Pulmonary artery endothelial cell (primary cell): ENCODE measurements at regions not wholly inside any gene's neighbourhood (a gene's known extent, or its start where the extent isn't known, plus 50 kb on each side); places are given as distances from the start of the nearest gene placed in this dataset.

Experiments
- DNase-seq: peaks from one replicate; pipeline ENCODE4 v3.0.0-alpha.2; 2011; ENCODE audit warnings: low read depth, low spot score

DNA sequence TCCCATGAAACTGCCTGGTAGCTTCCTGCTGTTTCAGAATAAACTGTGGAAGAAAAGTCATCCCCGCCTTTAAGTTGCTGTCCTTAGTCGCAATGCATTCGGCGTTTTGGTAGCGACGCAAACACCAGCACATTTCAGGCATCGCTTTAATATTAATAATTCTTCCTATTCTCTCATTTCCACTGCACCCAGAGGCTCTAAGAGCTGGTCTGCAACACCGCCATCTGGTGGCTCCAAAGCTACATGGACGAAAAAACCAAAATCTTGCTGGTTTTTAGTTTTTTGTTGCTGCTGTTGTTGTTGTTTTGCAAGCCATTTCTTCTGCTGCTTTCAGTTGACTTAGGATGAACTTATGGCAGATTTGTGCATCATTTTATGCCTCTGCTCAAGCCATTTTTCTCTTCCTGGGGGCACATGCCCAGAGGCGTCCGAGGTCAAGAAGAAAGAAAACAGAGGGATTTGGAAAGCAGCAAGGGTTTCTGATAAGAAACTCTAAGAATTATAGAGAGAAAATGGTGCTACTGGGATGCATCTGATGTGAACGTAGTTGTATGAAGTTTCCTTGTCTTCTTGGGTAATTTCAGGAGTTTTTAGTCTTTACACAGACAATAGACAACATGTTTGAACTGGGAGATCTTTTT, 345.4 kb upstream of the KIRREL3 start:
- no peak for DNase-seq

DNA sequence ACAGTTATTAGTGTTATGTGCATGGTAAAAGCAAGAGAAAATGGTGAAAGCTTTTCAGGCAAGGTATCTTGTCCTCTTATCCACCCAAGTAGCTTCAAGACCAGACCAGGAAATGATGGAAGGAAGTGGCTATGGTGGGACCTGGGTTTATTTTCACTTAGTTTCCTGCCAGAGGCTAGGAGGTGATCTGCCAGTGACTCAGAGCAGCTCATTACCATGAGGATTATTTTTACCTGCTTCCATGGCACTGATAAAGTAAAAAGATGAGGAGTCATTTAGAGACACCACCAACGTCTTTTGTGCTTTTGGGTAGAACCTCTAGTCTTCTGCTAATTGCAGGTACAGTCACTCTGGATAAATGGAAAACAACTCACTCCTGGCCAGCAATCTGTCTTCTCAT, 339.9 kb upstream of the KIRREL3 start:
- no peak for DNase-seq

DNA sequence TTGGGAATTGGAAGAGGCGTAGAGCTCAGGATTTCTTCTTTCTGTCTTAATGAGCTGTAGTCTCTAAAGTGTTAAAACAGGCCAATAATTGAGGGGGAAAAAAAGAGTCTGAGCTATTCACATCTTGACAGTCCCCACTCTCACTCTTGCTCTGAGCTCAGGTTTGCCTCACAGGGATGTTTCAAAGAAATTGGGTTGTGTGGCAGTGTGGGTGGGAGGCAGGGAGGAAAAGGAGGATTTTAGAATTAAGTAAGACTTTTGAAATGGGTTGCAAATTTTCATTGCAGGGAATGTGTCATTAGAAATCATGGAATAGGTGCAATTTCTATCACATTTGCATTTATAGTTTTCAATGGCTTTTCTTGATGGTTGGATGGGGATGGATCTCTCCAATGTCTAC, 338.8 kb upstream of the KIRREL3 start:
- no peak for DNase-seq

DNA sequence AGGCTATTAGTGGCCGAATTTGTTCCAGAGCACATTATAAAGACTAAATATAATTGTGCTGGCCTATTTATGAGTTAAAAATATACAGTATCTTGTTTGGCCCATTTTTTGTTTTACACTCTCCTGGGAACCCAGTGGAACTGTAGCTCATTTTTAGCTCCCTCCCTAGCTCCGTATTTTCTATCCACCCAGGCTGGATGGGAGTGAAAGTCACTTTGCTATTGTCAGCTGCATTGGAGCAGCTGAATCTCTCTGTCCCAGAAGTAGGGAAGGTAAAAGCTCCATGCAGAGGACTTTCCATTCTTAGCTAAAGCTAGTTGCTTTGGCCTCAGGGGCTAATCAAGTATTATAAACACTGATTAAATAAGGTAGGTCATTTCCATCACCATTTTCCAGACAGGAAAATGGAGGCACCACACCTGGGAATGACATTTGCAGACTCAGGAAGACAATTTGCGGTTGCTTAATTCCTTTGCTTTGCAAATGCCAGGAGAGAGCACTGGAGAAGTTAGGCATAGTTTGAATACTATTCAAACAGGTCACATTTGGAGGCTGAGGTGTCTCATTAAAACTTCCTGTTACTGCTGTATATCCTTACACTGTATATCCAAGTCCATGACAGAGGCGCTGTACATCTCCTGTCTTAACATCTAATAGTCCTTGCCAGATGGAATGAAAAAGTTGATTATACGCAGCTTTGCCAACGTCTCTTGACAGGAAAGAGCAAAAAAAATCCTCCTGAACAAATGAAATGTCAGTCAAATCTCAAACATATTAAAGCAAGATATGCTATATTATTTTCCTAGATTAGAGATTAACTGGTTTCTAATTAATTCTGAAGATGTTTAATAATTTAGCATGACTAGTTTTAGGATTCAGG, 338.1 kb upstream of the KIRREL3 start:
- no peak for DNase-seq

DNA sequence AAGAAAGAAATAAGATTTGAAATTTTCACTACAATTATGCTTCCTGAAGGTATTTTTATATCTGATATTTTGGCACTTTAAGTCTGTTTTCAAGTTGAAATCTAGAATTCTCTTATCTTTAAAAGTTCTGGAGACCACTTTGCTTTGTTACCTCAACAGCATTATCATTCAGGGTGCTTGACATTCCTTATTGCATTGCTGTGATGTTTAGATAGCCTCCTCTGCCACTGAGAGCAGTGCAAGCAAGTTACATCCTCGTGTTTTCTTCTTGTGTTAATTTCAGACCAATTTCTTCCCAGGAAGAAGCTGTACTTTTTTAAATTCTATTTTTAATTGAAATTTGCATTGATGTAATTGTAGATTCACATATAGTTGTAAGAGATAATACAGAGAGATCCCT, 333.9 kb upstream of the KIRREL3 start:
- DNase-seq = no peak

DNA sequence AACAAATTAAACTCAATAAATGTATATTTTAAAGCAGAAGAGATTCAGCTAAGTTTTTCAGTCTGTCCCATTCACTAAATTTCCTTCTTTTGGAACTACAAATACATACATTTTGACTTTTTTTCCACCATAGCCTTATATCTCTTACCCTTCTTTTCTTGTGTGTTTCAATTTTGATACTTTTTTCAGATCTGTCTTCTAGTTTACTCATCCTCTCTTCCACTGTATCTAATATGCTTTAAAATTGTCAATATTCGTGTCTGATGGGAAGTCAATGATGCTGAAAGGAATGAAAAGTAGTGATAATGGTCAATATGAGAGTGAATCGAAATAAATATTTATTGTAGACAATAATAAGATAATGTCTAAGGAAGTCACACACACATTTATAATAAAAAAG, 332.3 kb upstream of the KIRREL3 start:
- DNase-seq = no peak

DNA sequence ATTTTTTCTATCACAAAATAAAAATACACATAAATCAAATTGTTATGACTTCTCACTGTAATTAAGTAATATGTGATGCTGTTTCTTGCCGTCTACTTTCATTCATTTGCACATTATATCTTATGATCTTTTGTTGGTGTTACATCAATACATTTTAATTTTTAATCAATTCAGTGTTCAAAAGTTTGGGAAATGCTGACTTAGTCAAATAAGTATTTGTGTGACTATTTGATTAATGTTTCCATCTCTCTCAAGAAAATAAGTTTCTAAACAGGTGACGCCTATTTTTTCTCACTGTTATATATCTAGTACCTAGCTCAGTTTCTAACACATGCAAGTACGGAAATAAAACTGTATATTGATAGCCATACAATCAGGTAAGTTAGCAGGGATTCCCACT, 329.5 kb upstream of the KIRREL3 start:
- no peak for DNase-seq

DNA sequence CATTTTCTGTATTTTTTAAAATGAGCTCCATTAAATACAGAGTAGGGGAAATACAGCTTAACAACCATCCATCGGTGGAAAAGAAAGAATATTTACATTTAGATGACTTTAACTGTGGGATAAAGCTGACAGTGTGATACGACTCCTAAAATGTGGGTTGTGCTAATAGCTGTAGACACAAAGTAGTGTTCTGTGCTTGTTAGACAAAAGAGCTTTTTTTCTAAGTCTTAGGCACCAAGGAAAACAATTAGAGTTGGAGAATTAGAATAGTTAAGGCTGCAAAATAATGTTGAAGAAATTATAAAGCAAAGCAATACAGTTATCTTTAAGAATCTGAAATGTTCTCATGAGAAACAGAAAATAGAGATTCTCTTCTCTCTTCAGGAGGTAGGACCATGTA, 307.7 kb upstream of the KIRREL3 start:
- DNase-seq = no peak

DNA sequence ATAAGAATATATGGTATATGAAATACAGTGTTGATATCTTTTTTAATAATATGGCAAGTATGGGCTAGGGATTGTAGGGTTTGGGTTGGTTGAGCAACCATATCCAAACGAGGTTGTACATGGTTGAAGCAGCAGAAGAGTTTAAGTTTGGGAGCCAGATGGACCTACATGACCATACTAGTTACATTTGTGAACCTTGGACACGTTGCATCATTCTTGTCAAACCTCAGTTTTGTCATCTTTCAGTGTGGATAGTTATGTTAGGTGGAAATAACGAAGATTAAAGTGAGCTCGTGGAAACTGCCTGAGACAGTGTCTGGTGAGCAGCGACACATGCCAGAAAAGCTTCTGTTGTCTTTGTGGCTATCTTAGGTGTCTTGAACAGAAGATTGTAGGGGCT, 307.1 kb upstream of the KIRREL3 start:
- DNase-seq = no peak

DNA sequence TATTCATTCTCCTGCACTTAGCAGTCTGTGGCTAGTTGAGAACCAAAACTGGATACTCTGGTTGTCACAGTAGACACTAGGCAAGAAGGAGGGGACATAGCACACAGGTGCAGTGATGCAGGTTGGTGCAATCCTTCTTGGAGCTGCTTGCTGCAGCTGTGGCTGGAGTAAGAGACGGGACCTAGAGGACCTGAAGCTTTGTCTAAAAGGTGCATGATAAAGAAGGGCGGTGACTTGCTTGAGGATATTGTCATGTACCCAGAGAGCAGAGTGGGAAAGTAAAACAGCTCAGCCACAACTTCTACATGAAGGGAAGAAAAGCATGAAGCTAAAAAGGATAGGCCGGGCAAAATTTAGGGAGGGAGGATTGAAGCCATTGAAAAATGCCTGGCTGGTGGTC, 304.1 kb upstream of the KIRREL3 start:
- no peak for DNase-seq

DNA sequence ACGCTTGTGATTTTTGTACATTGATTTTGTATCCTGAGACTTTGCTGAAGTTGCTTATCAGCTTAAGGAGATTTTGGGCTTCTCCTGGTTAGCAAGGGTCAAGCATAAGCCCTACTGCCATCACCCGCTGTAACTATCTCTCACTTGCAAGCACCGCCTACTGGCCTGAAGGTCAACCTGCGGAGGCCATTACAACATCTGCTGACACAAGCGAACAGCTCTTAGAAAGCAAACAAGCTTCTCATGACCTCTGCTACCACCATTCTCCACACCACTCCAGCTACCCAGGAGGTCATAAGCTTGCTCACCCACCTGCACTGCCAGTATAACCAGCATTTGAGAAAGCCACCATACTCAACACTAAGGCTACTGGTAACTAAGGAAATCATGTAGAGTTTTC, 288.4 kb upstream of the KIRREL3 start:
- DNase-seq = no peak

DNA sequence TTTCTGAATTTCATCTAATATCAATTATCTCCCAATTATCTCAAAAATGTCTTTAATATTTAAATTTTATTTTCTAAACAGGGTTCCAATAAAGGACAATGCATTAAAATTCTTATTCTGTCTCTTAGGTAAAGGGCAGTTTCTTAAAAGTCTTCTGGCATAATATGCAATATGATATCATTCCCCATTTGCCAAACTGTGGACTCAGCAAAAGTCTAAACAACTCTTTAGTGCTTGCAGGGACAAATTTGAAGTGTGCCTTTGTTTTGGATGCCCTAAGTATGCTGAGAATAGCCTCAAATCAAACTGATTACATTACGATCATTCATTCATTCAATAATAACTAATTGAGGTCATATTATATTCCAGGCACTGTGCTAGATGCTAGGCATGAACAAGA, 281.0 kb upstream of the KIRREL3 start:
- no peak for DNase-seq

DNA sequence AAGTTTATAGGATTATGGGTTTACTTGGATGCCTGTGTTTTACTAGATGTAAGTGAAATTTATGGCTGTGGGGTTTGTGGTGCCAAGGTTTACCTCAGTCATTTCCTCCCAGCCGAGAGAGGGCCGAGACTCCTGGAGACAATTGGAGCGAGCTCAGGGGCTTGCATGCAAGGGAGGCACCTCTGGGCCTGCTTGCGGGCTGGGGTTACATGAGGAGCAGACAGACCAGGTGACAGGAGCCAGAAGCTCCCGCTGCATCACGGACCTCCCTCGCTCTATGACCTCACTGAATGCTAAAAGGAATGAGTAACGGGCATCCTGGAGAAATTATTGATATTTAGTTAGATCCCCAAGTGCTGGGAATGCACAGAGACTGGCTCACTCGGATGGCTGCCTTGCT, 275.2 kb upstream of the KIRREL3 start:
- no peak for DNase-seq

DNA sequence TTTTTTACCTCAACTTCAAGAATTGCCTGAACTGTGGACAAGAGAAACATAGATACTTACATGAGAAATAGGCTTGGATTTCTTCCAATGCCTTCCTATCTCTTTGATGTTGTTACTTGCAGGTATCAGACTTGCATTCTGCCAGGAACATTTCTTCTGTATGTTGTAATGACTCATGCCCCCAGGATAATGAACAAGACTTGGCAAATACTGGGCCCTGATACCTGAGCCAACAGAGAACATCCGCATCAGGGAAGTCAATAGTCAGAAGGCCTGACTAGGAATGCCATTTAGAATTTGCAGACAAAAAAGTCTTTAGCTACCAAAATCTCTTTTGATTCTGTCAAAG, 273.7 kb upstream of the KIRREL3 start:
- no peak for DNase-seq

DNA sequence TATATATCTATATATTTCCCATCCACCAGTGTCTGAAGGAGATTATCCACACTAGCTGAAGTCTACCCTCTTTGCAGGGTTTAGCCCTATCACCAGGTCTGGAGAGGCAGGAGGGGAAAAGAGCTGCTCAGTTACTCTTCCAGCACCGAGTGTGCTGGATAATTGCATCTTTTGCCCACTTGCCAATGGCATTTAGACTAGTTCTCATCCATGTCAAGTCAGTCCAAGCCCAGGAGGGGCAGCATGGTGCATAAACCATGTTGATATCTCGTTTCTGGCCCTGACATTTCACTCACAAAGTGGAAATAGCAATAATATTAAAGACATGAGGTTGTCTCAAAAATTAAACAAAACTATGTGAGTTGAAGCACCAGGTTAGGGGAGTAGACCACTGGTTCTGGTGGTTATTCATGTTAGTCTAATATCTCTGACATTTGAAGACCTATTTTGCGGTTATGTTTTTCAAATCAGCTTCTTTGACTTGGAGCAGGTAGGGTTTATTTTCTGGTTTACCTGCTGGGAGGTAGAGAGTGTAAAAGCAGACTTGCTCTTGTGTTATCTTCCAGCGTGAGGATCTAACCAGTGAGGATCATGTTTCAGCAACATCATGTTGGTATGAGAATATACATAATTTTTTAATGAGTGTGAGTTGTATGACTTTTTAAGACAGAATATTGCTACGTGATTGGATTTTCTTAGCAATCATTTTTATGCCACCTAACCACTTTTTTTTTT, 273.2 kb upstream of the KIRREL3 start:
- DNase-seq = no peak

DNA sequence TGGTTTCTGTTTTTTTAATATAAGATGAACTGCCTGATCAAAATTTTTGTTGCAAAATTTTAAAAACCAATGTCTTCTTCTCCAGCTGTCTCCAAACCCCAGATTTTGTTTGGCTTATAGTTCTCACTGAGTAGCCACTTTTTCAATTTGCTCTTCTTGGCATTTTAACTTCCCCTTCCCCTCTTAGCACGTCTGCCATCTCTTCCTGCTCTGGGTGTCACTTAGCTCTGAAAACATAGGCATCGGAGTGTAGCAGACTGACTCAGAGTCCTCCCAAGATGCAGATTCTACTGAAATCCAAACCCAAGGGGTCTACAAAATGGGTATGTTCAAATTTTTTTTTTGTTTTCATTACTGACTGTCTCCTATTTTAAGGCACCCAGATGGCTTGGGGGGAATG, 270.3 kb upstream of the KIRREL3 start:
- no peak for DNase-seq

DNA sequence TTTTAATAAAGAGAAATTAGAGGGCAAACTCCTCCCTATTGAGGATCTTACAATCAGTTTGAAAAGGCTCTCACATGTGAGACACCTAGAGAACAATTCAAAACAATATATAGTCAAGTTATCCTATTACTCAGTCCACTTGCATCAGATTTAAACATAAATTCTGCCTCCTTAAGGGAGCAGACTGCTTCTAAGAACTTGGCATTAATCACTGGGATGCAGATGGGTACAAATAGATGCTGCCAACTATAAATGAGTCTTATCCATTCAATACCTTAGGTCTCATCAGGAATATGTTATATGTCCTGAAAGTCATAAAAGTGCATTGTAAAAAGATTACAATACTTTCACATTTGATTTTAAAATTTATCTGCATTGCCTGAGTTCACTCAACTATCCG, 269.3 kb upstream of the KIRREL3 start:
- DNase-seq = no peak

DNA sequence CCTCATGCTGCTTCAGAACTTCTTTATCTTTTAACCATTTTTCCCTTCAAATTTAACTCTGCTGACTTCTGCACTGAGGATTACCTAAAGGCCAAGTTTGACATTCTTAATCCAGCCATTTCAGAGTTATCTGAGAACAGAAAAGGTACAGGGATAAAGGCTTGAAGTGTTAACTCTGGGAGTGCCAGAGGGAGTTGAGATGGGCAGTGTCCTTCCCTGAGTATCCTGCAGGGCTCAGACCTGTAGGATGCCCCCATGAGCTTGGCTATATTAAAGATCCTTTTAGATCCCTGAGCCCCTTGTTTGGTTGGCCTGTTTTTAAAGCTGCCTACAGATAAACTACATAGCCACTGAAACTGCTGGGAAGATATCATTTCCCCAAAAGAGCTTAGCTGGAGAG, 268.4 kb upstream of the KIRREL3 start:
- DNase-seq = no peak

DNA sequence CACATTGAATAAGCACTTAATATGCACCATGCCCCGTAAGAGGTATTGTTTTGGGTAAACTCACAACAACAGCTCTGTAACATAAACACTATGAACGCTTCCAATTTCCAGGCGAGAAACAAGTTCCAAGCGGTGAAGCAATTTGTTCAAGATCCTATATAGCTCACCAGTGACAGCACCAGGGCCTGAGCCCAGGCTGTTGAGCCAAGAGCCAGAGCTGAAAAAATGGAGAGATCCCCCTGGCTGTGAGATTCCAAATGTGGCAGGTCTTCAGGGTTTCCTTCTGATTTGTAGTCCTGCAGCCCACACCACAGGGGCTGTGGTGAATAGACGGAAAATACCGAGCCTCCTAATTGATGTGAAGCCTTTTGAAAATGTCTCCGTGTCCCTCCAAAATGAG, 268.0 kb upstream of the KIRREL3 start:
- no peak for DNase-seq

DNA sequence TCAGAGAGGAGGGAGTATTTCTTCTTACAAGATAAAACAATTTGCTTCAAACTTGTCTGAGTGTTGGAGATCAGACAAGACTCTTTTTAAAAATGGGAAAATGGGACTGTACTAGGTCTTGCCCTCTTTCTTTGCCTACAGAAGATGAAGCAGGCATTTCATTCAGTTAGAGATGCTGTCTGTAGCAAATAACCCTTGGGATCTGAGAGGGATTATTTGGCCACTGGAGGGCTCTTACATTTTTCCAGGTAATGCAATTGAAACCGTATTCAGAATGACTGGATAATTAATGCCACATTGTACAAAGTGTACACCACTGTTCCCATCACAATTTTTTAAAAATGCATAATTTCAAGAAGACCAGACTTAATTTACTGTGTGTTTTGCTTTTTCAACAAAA, 258.5 kb upstream of the KIRREL3 start:
- no peak for DNase-seq

DNA sequence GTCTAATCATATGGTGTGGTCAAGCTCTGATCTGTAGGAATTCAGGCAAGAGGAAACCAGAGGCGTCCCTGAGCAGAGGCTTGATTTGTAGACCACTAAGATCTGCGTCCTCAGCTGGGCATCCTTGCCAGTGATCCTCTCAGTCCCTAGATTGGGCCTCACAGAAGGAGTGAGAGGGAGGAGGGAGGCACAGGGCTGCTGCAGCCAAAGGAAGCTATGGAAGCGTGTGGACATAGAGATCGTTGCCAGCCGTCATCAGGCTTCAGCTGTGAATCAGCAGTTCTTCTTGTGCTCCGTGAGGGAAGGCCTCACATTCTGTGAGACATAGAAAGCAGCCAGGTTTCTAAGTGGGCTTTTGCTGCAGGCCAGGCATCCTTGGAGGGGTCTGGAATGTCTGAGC, 254.6 kb upstream of the KIRREL3 start:
- no peak for DNase-seq

DNA sequence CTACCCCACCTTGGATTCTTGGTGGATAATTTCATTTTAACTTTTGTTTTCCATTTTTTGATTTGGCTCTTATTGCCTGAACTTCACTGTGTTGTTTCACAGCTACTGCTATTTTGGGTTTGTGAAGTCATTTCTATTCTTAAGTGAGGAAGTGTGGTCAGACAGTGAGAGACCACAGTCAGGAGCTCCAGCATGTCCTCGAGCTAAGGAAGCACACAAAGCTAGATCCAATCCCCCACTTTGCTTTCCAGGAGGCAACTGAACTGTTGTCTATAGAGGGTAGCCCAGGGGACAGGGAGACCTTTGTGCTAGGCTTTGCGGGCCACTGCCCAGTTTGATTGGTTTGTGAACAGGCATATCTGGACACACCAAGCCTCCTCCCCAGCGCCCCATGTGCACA, 251.8 kb upstream of the KIRREL3 start:
- no peak for DNase-seq

DNA sequence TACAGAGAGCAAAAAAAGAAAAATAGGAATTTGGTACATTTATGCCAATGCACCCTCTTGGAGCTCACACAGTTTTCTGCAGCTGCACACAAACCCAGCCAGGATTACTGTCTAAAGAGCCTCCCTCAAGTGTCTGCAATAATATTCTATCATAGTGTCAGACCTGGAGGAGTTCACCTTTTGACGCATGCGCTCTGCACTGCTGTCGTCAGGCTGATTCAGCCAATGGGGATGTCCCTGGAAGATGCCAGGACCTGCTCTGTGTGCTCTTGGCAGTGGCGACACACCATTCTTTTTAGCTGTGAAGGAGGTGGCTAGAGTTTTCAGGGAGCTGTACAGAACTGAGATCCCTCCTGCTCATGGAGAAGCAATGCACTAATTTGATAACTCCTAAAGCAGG, 249.0 kb upstream of the KIRREL3 start:
- no peak for DNase-seq
